H1 (cell line): ENCODE measurements at regions not wholly inside any gene's neighbourhood (a gene's known extent, or its start where the extent isn't known, plus 50 kb on each side); places are given as distances from the start of the nearest gene placed in this dataset.

Experiments
- CTCF ChIA-PET: fragments of 300-600 bp; sonication (Branson Sonifier 250); formaldehyde crosslinking; loops from one replicate; lab custom pipeline; 2021; ENCODE audit not compliant: partially characterized antibody; lab: Charles Lee
- POLR2A ChIA-PET: fragments of 300-600 bp; sonication (Branson Sonifier 250); formaldehyde crosslinking; loops from one replicate; lab custom pipeline; 2021; ENCODE audit warnings: inconsistent platforms; ENCODE audit not compliant: partially characterized antibody; lab: Charles Lee
- DNase-seq, 2 experiments: peaks; one replicate each; pipeline versions ENCODE4 v3.0.0 to v3.0.0-alpha.2; 2010 to 2022; ENCODE audit warnings: low spot score in 2 of 2, low read depth in 1 of 2, mixed read lengths in 1 of 2
- FAIRE-seq: peaks from 2 replicates; lab custom pipeline; 2011; peaks lifted over from hg19 to GRCh38; lab: Jason Lieb, UNC
- H2AFZ ChIP-seq: 2 replicates; pipeline ENCODE4 v1.8.1; 2012; ENCODE audit warnings: low read length, inconsistent platforms
- H2AK5ac ChIP-seq: 2 replicates; pipeline ENCODE4 v1.6.1; 2013; ENCODE audit warnings: low read depth, low read length
- H2BK120ac ChIP-seq: replicated peaks from 2 replicates; pipeline ENCODE3; 2013; ENCODE audit warnings: low read depth, low read length, inconsistent platforms
- H2BK12ac ChIP-seq: 2 replicates; pipeline ENCODE4 v1.6.1; 2013; ENCODE audit warnings: low read depth, low read length
- H2BK15ac ChIP-seq: 2 replicates; pipeline ENCODE4 v1.6.1; 2013; ENCODE audit warnings: low read length
- H2BK20ac ChIP-seq: 2 replicates; pipeline ENCODE4 v1.6.1; 2013; ENCODE audit warnings: low read length
- H2BK5ac ChIP-seq: 2 replicates; pipeline ENCODE4 v1.6.1; 2013; ENCODE audit warnings: low read depth, low read length
- H3K14ac ChIP-seq: 2 replicates; pipeline ENCODE4 v1.6.1; 2013; ENCODE audit warnings: inconsistent platforms; ENCODE audit not compliant: insufficient read length
- H3K18ac ChIP-seq: 2 replicates; pipeline ENCODE4 v1.6.1; 2013; ENCODE audit warnings: low read length; ENCODE audit errors: extremely low read depth
- H3K23ac ChIP-seq: 2 replicates; pipeline ENCODE4 v1.6.1; 2013; ENCODE audit warnings: inconsistent platforms; ENCODE audit not compliant: insufficient read length
- H3K23me2 ChIP-seq: 2 replicates; pipeline ENCODE4 v1.6.1; 2013; ENCODE audit warnings: low read depth, low read length
- H3K27ac ChIP-seq: 2 replicates; pipeline ENCODE4 v1.6.1; 2011; ENCODE audit warnings: low read depth, low read length, inconsistent platforms
- H3K27me3 ChIP-seq, 4 experiments: replicated peaks in 1 of 4; 1 replicate in 1 of 4; 2 replicates in 3 of 4; pipeline versions ENCODE4 v1.6.1 to v1.8.1; 2011 to 2013; ENCODE audit warnings: low read length in 3 of 4, mild to moderate bottlenecking in 3 of 4, inconsistent platforms in 2 of 4, mixed read lengths in 2 of 4, moderate library complexity in 1 of 4; ENCODE audit not compliant: control insufficient read depth in 3 of 4, insufficient read depth in 3 of 4; ENCODE audit errors: extremely low read depth in 1 of 4
- H3K36me3 ChIP-seq, 4 experiments: 2 replicates each; pipeline versions ENCODE4 v1.6.1 to v1.8.1; 2011 to 2013; ENCODE audit warnings: mild to moderate bottlenecking in 4 of 4, low read length in 3 of 4, moderate library complexity in 2 of 4, control low read depth in 1 of 4, inconsistent platforms in 1 of 4; ENCODE audit not compliant: insufficient read depth in 4 of 4, control insufficient read depth in 2 of 4
- H3K4ac ChIP-seq: replicated peaks from 2 replicates; pipeline ENCODE3; 2013; ENCODE audit warnings: low read length, low read depth, mixed read lengths, inconsistent platforms; ENCODE audit not compliant: insufficient read length
- H3K4me1 ChIP-seq, 4 experiments: replicated peaks in 1 of 4; 1 replicate in 1 of 4; 2 replicates in 3 of 4; pipeline versions ENCODE4 v1.6.1 to v1.8.1; 2011 to 2013; ENCODE audit warnings: low read length in 3 of 4, inconsistent platforms in 2 of 4, mixed read lengths in 1 of 4; ENCODE audit not compliant: insufficient read depth in 4 of 4, control insufficient read depth in 3 of 4
- H3K4me2 ChIP-seq, 2 experiments: 2 replicates each; pipeline versions ENCODE4 v1.6.1 to v1.8.1; 2011 to 2013; ENCODE audit warnings: low read depth in 2 of 2, low read length in 2 of 2, control low read depth in 1 of 2, inconsistent platforms in 1 of 2, mild to moderate bottlenecking in 1 of 2; ENCODE audit not compliant: insufficient read depth in 1 of 2
- H3K4me3 ChIP-seq, 4 experiments: fragments of 200-600, 300-600 bp in 1 of 4; sonication (generic), shearing (Covaris generic), sonication (Bioruptor Twin) in 1 of 4; 2 replicates each; pipeline versions ENCODE4 v1.5.1 to v1.8.1; 2011 to 2016; ENCODE audit warnings: low read length in 4 of 4, low read depth in 3 of 4, control low read depth in 2 of 4, inconsistent platforms in 2 of 4, mild to moderate bottlenecking in 2 of 4, mixed read lengths in 1 of 4, moderate library complexity in 1 of 4; ENCODE audit not compliant: insufficient read depth in 2 of 4; ENCODE audit errors: extremely low read depth in 1 of 4
- H3K56ac ChIP-seq: replicated peaks from 2 replicates; pipeline ENCODE3; 2013; ENCODE audit warnings: low read depth, mild to moderate bottlenecking, mixed read lengths, low read length, inconsistent platforms; ENCODE audit not compliant: insufficient read length
- H3K79me1 ChIP-seq: 2 replicates; pipeline ENCODE4 v1.6.1; 2013; ENCODE audit warnings: low read depth, low read length, control low read depth
- H3K79me2 ChIP-seq, 2 experiments: 2 replicates each; pipeline versions ENCODE4 v1.6.1 to v1.8.1; 2012 to 2013; ENCODE audit warnings: low read length in 2 of 2, mild to moderate bottlenecking in 2 of 2, inconsistent platforms in 1 of 2; ENCODE audit not compliant: insufficient read depth in 2 of 2, control insufficient read depth in 1 of 2
- H3K9ac ChIP-seq, 4 experiments: replicated peaks in 1 of 4; 1 replicate in 1 of 4; 2 replicates in 3 of 4; pipeline versions ENCODE4 v1.6.1 to v1.8.1; 2011 to 2013; ENCODE audit warnings: low read depth in 3 of 4, low read length in 3 of 4, control low read depth in 2 of 4, mild to moderate bottlenecking in 2 of 4, moderate library complexity in 2 of 4, inconsistent platforms in 1 of 4; ENCODE audit errors: extremely low read depth in 1 of 4
- H3K9me3 ChIP-seq, 2 experiments: 2 replicates each; pipeline versions ENCODE4 v1.6.1 to v1.8.1; 2012 to 2013; ENCODE audit warnings: mild to moderate bottlenecking in 2 of 2, moderate library complexity in 2 of 2, control low read depth in 1 of 2, inconsistent platforms in 1 of 2, low read depth in 1 of 2, low read length in 1 of 2, mixed read lengths in 1 of 2; ENCODE audit not compliant: insufficient read depth in 2 of 2
- H4K20me1 ChIP-seq, 2 experiments: replicated peaks in 1 of 2; 2 replicates each; pipeline versions ENCODE3 to v1.8.1; 2011 to 2013; ENCODE audit warnings: inconsistent platforms in 2 of 2, low read length in 2 of 2, mild to moderate bottlenecking in 1 of 2; ENCODE audit not compliant: insufficient read depth in 2 of 2, control insufficient read depth in 1 of 2
- H4K5ac ChIP-seq: 2 replicates; pipeline ENCODE4 v1.6.1; 2013; ENCODE audit warnings: low read length, low read depth, mixed read lengths, inconsistent platforms; ENCODE audit not compliant: insufficient read length
- H4K8ac ChIP-seq: 2 replicates; pipeline ENCODE4 v1.8.0; 2013; ENCODE audit warnings: mild to moderate bottlenecking, moderate library complexity, low read length, inconsistent platforms; ENCODE audit not compliant: insufficient read depth; ENCODE audit errors: extremely low read depth
- H4K91ac ChIP-seq: replicated peaks from 2 replicates; pipeline ENCODE3; 2013; ENCODE audit warnings: low read length, mixed read lengths, inconsistent platforms; ENCODE audit not compliant: insufficient read length
- ATF3 ChIP-seq: IDR thresholded peaks from 2 replicates; pipeline ENCODE4 v1.6.1; 2011; ENCODE audit warnings: low read depth, mild to moderate bottlenecking, low read length; ENCODE audit not compliant: insufficient read depth
- BACH1 ChIP-seq: IDR thresholded peaks from 2 replicates; pipeline ENCODE4 v1.6.1; 2012; ENCODE audit warnings: low read length, improper control_type of control experiment
- CTCF ChIP-seq, 3 experiments: IDR thresholded peaks; 1 replicate in 2 of 3; 2 replicates in 1 of 3; pipeline versions ENCODE4 v1.5.1 to v1.6.1; 2011; ENCODE audit warnings: low read length in 3 of 3, mild to moderate bottlenecking in 3 of 3, inconsistent platforms in 2 of 3, low read depth in 1 of 3, moderate library complexity in 1 of 3; ENCODE audit not compliant: insufficient read depth in 1 of 3; ENCODE audit errors: control extremely low read depth in 1 of 3
- GABPA ChIP-seq: IDR thresholded peaks from 2 replicates; pipeline ENCODE4 v1.6.1; 2011; ENCODE audit warnings: mild to moderate bottlenecking, low read length, moderate library complexity, borderline replicate concordance; ENCODE audit not compliant: insufficient read depth
- TBP ChIP-seq: IDR thresholded peaks from 2 replicates; pipeline ENCODE4 v1.6.1; 2011; ENCODE audit warnings: low read depth, low read length, improper control_type of control experiment
- TCF12 ChIP-seq: IDR thresholded peaks from 2 replicates; pipeline ENCODE4 v1.6.1; 2011; ENCODE audit warnings: low read depth, mild to moderate bottlenecking, low read length
- TEAD4 ChIP-seq: IDR thresholded peaks from 2 replicates; pipeline ENCODE4 v1.6.1; 2012; ENCODE audit warnings: low read depth, low read length, inconsistent platforms, mixed read lengths
- WGBS, 2 experiments: shearing (Covaris generic) in 1 of 2; methylation state at CpG; one replicate each; pipeline versions ENCODE4 v1.1.6 to v1.1.7; 2013 to 2015; ENCODE audit warnings: low lambda C conversion rate in 2 of 2, mixed read lengths in 2 of 2, inconsistent platforms in 1 of 2, low coverage in 1 of 2, missing lambda C conversion rate in 1 of 2; ENCODE audit not compliant: insufficient replicate concordance in 2 of 2, insufficient coverage in 1 of 2, insufficient read length in 1 of 2; ENCODE audit errors: extremely low coverage in 1 of 2, missing lambda C conversion rate in 1 of 2; 5-methylcytosine and 5-hydroxymethylcytosine counted together

GRCh38 chr20:54981175-54981574 is 505.8 kb downstream of the DOK5 start:
- CTCF ChIA-PET, result interaction anchor here (0.6 to 2.5 kb wide), 12 partner anchors 8 to 313 kb away, joined by 3 to 13 read pairs (median 4); no protein-coding TSS in a partner anchor
- FAIRE-seq, result no peak

More at GRCh38 chr20:54981175-54981574, 505.8 kb downstream of the DOK5 start:
- POLR2A ChIA-PET, result no interaction called here
- Histone ChIP-seq H3K23ac (no peak overlapping the region), H4K20me1 (no peaks in the 10 kb centered on the region), H4K5ac (no peak overlapping the region), H2AK5ac (no peak overlapping the region), H3K4ac (no peak overlapping the region), H3K36me3 (no peaks in the 10 kb centered on the region), H2BK5ac (no peak overlapping the region), H4K91ac (no peak overlapping the region), H3K9ac (no peak overlapping the region), H2BK12ac (no peak overlapping the region), H3K14ac (no peak overlapping the region), H3K4me2 (no peak overlapping the region), H3K79me1 (no peaks in the 10 kb centered on the region), H3K4me1 (no peaks in the 10 kb centered on the region), H2BK15ac (no peak overlapping the region), H2BK20ac (no peak overlapping the region), H4K8ac (no peak overlapping the region), H2BK120ac (no peak overlapping the region), H3K23me2 (no peaks in the 10 kb centered on the region), H3K27ac (no peak overlapping the region), H3K27me3 (no peaks in the 10 kb centered on the region), H2AFZ (no peak overlapping the region), H3K56ac (no peak overlapping the region), H3K18ac (no peak overlapping the region), H3K4me3 (no peak overlapping the region), H3K79me2 (no peaks in the 10 kb centered on the region), H3K9me3 (no peaks in the 10 kb centered on the region)
- TF ChIP-seq ATF3, result no peak
- no peak for TF ChIP-seq TBP
- no peak for TF ChIP-seq BACH1
- TF ChIP-seq TEAD4, result no peak
- no peak for TF ChIP-seq CTCF (IDR thresholded peaks at IDR 0.05; ENCODE audit: control extremely low read depth in 1 of 3, insufficient read depth in 1 of 3, low read depth in 1 of 3, low read length in 3 of 3)
- TF ChIP-seq GABPA, result no peak
- TF ChIP-seq TCF12, result no peak
- WGBS, 2 experiments, result 89% methylated on average over 5 of the region's 5 CpGs; no CpG with 5 or more reads in 1 of the 2 experiments
- DNase-seq, result no peak
